HFFc6 (cell line): ENCODE measurements at regions not wholly inside any gene's neighbourhood (a gene's known extent, or its start where the extent isn't known, plus 50 kb on each side); places are given as distances from the start of the nearest gene placed in this dataset.
"Not testable (repeated sequence)": the region's sequence is repeated elsewhere in the genome, so short reads cannot be mapped to it uniquely, and the experiment has no call there.

Source experiments
- DNase-seq: peaks from one replicate; pipeline ENCODE4 v3.0.0-alpha.2; 2018
- H3K27ac Mint-ChIP-seq: 2 replicates; pipeline ENCODE4 v1.8.0; 2020; ENCODE audit warnings: mild to moderate bottlenecking, mixed read lengths
- H3K27me3 Mint-ChIP-seq: 2 replicates; pipeline ENCODE4 v1.8.0; 2021; ENCODE audit warnings: mild to moderate bottlenecking, moderate library complexity, mixed read lengths; ENCODE audit not compliant: insufficient read depth
- H3K36me3 Mint-ChIP-seq: 2 replicates; pipeline ENCODE4 v1.8.0; 2021; ENCODE audit warnings: low read depth, mixed read lengths
- H3K4me1 Mint-ChIP-seq: 2 replicates; pipeline ENCODE4 v1.8.0; 2020; ENCODE audit warnings: low read depth, mixed read lengths
- H3K4me3 Mint-ChIP-seq: 2 replicates; pipeline ENCODE4 v1.8.0; 2020; ENCODE audit warnings: mild to moderate bottlenecking, moderate library complexity, mixed read lengths
- H3K9me3 Mint-ChIP-seq: 2 replicates; pipeline ENCODE4 v1.8.0; 2020; ENCODE audit warnings: mild to moderate bottlenecking, mixed read lengths
- TF ChIP-seq, protein P1 (sequence below): fragments of 200-600 bp; sonication (generic); IDR thresholded peaks from 2 replicates; pipeline ENCODE4 v1.5.0; 2021; ENCODE audit warnings: antibody characterized with exemption, mild to moderate bottlenecking

DNA sequence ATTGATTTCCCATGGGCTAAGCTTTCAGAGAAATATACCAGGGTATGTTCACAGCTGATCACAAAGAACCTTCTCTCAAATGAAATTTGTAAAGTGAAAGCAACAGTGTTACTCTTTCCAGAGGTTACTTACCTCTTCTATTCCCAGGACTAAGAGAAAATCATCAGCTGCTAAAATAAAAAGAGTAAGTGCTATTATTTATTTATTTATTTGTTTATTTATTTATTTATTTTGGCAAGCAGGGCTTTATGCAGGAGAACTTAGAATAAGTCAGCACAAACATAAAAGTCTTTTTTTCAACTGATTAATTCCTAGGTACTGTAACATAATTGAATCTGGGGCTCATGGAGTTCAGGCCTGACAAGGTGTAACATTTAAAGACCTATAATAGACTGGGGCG, 93.9 kb upstream of the SYT10 start:
- Mint-ChIP-seq H3K27ac (no peak overlapping the region), H3K4me1 (no peaks in the 10 kb centered on the region), H3K9me3 (peaks cover 30% of the 10 kb centered on the region), H3K4me3 (no peak overlapping the region), H3K27me3 (no peaks in the 10 kb centered on the region), H3K36me3 (no peaks in the 10 kb centered on the region)
- TF ChIP-seq, protein P1, sequence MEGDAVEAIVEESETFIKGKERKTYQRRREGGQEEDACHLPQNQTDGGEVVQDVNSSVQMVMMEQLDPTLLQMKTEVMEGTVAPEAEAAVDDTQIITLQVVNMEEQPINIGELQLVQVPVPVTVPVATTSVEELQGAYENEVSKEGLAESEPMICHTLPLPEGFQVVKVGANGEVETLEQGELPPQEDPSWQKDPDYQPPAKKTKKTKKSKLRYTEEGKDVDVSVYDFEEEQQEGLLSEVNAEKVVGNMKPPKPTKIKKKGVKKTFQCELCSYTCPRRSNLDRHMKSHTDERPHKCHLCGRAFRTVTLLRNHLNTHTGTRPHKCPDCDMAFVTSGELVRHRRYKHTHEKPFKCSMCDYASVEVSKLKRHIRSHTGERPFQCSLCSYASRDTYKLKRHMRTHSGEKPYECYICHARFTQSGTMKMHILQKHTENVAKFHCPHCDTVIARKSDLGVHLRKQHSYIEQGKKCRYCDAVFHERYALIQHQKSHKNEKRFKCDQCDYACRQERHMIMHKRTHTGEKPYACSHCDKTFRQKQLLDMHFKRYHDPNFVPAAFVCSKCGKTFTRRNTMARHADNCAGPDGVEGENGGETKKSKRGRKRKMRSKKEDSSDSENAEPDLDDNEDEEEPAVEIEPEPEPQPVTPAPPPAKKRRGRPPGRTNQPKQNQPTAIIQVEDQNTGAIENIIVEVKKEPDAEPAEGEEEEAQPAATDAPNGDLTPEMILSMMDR = no peak
- DNase-seq = no peak

DNA sequence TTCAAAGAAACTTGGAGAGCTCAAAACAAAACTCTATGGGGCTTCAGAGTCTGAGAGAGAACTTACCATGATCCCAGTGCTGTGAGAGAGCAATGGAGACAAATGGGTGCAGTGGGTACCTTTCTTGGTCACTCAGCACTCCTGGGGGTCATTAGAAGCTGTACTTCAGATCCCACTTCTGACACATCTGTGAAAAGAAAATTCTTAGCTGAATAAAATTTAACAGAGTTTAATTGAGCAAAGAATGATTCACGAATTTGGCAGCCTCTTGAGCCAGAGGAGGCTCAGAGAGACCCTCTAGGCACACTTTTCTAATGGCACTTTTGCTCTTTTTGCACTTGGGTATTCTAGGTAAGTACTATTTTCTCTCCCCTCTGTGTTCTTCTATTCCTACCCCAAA, 96.8 kb upstream of the SYT10 start:
- peaks cover 6% of the 10 kb centered on the region for H3K36me3 Mint-ChIP-seq
- no peaks in the 10 kb centered on the region for H3K27me3 Mint-ChIP-seq
- H3K4me1 Mint-ChIP-seq = no peaks in the 10 kb centered on the region
- no peak overlapping the region for H3K27ac Mint-ChIP-seq
- TF ChIP-seq, protein P1 = no peak
- no peak for DNase-seq
- no peak overlapping the region for H3K4me3 Mint-ChIP-seq
- H3K9me3 Mint-ChIP-seq = peaks cover 42% of the 10 kb centered on the region

DNA sequence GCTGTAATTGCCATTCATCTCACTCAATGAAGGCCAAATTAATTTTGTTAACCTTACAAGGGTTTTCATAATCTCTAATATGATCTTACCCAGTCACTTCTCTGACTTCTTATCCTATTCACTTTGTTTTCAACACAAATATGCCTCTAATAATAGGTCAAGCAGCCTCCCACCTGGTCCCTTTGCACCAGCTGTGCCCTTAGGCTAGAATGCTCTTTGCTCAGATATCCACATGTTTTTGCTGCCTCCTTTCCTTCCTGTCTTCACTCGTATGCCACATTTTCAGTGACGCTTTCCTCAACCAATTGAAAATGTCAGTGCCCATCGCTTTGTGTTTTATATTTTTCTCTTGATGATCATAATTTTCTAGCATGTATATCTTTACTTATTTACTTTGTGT, 106.4 kb upstream of the SYT10 start:
- Mint-ChIP-seq H3K9me3 (peaks cover 70% of the 10 kb centered on the region), H3K27ac (no peak overlapping the region), H3K27me3 (no peaks in the 10 kb centered on the region), H3K4me3 (no peak overlapping the region), H3K36me3 (peaks cover 4% of the 10 kb centered on the region; the same call in 1 of the 2 replicates), H3K4me1 (no peaks in the 10 kb centered on the region)
- DNase-seq = no peak
- TF ChIP-seq, protein P1 = no peak

DNA sequence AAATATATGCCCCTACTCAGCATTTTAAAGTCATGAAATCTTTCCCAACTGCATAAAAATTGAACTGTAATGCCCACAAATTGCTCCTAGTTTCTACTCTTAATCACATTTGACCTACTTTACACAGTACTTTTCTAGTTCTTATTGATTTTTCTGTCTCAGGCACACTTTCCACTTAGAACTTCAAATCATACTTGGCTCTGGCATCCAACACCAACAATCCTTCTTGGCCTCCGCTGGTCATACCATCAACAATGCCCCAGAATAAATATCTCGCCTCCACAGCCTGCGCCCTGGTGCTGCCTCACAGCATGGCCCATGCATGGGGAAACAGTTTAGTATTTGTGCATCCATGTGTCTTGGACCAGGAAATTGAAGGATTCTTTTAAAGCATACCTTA, 107.5 kb upstream of the SYT10 start:
- Mint-ChIP-seq H3K4me1 (no peaks in the 10 kb centered on the region), H3K4me3 (no peak overlapping the region), H3K36me3 (peaks cover 4% of the 10 kb centered on the region; the same call in 1 of the 2 replicates), H3K9me3 (peaks cover 69% of the 10 kb centered on the region), H3K27me3 (no peaks in the 10 kb centered on the region), H3K27ac (no peak overlapping the region)
- no peak for DNase-seq
- TF ChIP-seq, protein P1 = no peak

DNA sequence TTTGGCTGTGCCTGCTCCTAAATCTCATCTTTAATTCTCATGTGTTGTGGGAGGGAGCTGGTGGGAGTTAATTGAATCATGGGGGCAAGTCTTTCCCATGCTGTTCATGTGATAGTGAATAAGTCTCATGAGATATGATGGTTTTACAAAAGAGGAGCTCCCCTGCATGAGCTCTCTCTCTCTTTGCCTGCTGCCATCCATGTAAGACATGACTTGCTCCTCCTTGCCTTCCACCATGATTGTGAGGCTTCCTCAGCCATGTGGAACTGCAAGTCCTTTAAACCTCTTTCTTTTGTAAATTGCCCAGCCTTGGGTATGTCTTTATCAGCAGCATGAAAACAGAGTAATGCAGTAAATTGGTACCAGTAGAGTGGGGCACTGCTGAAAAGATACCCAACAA, 110.6 kb upstream of the SYT10 start:
- peaks cover 55% of the 10 kb centered on the region for H3K9me3 Mint-ChIP-seq
- not testable (repeated sequence) for H3K27me3 Mint-ChIP-seq, H3K4me3 Mint-ChIP-seq, H3K4me1 Mint-ChIP-seq, DNase-seq, H3K27ac Mint-ChIP-seq, H3K36me3 Mint-ChIP-seq

DNA sequence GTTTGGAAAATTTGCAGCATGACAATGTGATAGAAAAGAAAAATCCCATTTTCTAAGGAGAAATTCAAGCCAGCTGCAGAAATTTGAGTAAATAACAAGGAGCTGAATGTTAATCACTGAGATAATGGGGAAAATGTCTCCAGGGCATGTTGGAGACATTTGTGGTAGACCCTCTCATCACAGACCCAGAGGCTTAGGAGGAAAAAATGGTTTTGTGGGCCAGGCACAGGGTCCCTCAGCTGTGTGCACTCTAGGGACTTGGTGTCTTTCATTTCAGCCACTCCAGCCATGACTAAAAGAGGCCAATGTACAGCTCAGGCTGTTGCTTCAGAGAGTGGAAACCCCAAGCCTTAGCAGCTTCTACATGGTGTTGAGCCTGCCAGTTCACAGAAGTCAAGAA, 111.4 kb upstream of the SYT10 start:
- no peaks in the 10 kb centered on the region for H3K4me1 Mint-ChIP-seq
- H3K27ac Mint-ChIP-seq = no peak overlapping the region
- peaks cover 53% of the 10 kb centered on the region for H3K9me3 Mint-ChIP-seq
- no peaks in the 10 kb centered on the region for H3K27me3 Mint-ChIP-seq
- TF ChIP-seq, protein P1 = no peak
- peaks cover 4% of the 10 kb centered on the region; the same call in 1 of the 2 replicates for H3K36me3 Mint-ChIP-seq
- no peak overlapping the region for H3K4me3 Mint-ChIP-seq
- no peak for DNase-seq
